HG03460 (cell line): ENCODE measurements at regions not wholly inside any gene's neighbourhood (a gene's known extent, or its start where the extent isn't known, plus 50 kb on each side); places are given as distances from the start of the nearest gene placed in this dataset.
"Not testable (repeated sequence)": the region's sequence is repeated elsewhere in the genome, so short reads cannot be mapped to it uniquely, and the experiment has no call there.

Experiments used
- ATAC-seq: cut with Tn5 transposase; IDR thresholded peaks from one replicate; pipeline ENCODE4 v1.9.1; 2021; ENCODE audit not compliant: unreplicated experiment

DNA sequence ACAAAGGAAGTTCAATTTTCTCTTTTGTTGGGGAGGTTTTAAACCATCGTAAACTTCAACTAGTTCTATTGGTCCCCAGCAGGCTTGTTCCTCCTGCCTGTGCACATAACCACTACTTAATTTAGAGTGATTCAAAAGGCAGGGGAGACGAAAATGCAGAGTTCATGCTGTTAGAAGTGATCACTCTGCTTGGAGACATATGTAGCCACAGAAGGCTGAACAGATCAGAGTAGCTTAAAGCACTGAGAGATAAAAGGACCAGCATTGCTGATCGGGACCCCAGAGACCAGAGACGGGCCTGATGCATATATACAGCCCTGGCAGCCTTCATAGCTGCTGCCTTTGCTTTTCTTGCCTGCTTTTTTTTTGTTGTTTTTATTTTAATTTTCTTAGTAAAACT is 662.0 kb upstream of the CPEB2 start:
- ATAC-seq = no peak

GRCh38 chr4:14343961-14344360 is 658.3 kb upstream of the CPEB2 start:
- ATAC-seq = no peak

DNA sequence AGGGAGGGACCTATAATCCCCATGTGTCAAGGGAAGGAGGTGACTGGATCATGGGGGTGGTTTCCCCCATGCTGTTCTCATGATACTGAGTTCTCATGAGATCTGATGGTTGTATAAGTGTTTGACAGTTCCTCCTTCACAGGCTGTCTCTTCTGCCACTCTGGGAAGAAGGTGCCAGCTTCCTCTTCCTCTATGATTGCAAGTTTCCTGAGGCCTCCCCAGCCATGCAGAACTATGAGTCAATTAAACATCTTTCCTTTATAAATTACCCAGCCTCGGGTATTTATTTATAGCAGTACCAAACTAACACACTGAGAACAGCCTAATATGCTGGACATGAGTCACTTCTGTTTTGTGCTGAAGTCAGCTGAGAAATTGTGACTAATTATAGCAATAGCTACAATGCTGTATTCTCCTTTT is 656.9 kb upstream of the CPEB2 start:
- no peak for ATAC-seq

DNA sequence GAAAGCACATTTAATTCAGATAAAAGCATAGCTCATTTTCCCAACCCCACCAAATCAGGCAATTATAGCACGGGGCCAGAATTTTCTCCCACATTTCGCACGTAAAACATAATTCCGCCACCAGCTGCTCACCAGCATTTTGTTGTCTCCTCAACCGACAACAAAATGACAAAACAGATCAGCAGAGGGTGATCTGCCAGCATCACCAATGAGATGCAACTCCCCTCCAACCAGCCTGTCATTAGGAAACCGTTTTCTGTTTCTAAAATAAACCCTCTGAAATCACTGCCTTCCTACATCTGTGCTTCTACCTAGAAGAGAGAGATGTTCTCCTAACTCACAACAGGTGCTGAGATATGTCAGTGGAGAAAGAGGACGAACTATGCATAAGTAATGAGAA is 654.8 kb upstream of the CPEB2 start:
- no peak for ATAC-seq

DNA sequence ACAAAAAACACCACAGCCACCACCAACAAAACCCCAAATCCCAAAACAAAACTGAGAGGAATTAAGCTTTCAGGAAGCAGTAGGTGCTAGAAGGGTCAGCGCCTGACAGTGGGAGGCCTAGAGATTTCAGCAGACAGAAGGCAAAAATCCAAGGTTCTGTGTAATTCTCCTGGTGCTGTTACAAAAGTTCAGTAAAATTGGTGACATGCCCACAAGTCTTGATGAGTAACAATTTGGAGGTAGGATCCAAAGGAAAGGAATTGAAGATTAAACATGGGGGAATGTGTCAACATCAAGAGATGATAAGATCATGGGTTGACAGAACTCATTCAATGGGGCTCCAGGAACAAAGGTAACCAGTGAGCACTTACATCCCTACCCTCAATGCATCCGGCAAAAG is 653.8 kb upstream of the CPEB2 start:
- ATAC-seq = no peak

DNA sequence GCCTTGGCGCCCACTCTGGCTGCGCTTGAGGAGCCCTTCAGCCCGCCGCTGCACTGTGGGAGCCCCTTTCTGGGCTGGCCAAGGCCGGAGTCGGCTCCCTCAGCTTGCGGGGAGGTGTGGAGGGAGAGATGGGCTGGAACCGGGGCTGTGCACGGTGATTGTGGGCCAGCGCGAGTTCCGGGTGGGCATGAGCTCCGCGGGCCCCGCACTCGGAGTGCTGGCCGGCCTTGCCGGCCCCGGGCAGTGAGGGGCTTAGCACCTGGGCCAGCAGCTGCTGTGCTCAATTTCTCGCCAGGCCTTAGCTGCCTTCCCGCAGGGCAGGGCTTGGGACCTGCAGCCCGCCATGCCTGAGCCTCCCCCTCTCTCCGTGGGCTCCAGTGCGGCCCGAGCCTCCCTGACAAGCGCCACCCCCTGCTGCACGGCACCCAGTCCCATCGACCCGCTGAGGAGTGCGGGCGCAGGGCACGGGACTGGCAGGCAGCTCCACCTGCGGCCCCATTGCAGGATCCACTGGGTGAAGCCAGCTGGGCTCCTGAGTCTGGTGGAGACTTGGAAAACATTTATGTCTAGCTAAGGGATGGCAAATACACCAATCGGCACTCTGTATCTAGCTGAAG is 643.6 kb upstream of the CPEB2 start:
- not testable (repeated sequence) for ATAC-seq

DNA sequence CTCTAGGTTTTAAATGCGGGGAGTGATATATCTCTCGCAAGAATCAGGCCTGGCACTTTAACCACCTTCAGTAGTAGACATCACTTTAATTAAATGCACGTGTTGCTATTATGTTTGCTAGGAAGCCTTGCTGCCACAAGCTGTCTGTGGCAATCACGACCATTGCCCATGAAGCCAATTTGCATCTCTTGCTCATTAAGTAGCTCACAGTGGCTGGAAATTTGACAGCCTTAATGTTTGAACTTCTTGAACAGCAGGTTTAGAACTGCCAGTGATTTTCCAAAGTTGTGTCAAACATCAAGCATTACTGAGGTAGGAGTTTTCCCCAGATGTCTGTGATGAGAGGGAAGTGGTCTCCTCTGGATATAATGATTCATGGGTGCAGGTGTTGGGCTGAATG is 642.3 kb upstream of the CPEB2 start:
- ATAC-seq = no peak

DNA sequence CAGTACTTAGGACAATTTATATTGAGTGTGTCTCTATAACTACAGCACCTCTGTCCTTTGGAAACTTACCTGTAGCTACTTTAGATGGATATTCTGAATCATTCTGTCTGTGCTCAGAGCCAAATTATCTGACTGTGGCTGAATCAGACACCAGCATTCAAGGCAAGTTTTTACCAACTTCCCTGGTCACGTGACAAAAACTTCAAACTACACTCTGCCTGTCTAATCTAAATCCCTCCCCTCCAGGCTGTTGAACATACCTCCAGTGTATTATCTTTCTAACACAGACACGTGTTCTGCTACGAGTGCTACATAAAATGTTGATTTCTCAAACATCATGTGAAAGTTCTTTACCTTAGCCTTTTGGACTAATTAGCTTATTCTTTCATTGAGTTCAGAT is 641.2 kb upstream of the CPEB2 start:
- no peak for ATAC-seq

DNA sequence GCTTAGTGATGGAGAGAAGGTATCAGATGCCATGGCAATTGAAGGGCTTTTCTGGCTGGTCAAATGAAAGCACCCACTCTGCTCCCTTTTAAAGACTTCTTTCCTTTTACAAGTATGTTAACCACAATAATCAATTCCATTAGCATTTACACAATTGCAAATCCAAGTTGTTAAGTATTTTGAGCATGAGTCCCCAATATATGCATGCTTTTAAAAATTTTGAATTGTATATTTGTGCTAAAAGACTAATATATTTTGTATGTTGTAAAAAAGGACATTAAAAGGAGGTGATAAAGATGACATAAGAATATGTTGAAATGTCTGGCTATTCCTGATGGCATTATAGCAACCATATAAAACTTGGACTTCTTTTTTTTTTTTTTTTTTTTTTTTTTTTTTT is 639.9 kb upstream of the CPEB2 start:
- no peak for ATAC-seq

DNA sequence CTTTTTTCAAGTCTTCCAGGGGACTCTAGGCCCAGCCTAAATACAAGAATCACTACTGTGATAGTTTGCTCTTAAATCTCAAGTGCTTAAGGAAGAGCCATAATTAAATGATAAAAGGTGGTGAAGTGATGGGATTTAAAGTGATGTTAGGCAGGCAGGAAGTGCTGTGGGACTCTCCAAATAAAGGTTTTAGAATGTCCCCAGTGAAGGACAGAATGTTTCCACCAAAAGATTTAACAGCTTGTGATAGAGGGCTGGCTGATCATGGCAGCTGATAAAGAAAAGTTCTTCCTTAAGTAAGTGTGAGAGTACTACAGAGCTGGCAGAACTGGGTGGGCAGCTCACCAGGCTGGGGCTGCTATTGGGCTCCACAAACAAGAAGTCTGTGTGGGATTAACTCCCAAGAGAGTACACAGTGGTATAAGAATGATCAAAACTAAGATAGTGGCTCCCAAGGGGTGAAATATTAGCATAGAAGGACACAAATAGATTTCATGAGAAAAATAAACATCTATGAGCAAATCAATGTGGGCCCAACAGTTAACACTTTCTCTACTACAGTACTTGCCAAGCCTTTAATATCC is 637.2 kb upstream of the CPEB2 start:
- ATAC-seq = no peak

DNA sequence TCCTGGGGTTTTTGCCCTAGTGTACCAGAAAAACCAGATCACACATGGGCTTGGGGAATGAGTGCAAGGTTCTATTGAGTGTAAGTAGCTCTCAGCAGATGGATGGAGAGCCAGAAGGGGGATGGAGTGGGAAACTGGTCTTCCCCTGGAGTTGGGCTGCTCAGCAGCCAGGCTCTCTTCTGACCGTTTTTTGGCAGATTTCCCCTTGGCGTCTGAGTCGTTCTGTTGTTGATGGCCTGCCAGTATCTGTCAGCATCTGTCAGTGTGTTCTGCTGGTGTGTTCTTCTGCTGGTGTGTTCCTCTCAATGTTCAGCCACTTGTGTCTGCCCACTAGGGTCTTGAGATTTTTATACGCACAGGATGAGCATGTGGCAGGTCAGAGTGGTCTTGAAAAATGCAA is 633.9 kb upstream of the CPEB2 start:
- ATAC-seq = no peak

DNA sequence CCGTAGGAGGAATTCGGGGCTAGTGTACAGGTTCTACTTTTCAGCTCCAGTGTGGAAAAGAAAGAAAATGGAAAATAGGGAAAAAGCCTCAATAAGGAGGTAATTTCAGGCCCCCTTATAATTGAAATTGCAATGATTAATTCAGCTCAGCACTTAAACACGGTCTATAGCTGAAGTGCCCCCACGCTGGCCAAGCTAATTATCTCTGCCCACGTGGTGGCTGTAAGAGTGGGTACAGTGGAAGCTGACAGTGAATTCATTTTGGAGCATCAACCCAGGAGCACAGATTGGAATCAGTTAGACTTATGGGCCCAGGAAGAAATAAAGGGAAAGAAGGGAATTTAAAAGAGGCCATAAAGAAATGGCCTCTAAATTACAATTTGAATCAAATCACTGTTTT is 631.1 kb upstream of the CPEB2 start:
- no peak for ATAC-seq

DNA sequence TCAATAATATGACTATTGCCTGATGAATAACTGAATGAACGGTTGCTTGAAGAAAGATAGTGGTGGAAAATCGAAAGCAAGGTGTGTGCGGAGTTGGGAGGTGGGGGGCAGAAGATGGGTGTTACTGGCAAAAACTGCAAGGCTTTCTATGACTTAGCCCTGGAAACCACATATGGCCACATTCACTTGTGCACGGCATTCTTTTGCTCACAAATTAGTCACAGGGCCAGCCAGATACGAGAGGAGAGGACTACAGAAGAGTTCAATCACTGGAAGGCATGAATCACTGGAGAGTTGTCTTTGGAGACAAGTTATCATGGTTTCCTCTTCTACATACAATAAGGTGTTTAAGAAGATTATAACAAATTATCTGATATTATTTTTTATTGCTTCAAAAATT is 626.5 kb upstream of the CPEB2 start:
- no peak for ATAC-seq

DNA sequence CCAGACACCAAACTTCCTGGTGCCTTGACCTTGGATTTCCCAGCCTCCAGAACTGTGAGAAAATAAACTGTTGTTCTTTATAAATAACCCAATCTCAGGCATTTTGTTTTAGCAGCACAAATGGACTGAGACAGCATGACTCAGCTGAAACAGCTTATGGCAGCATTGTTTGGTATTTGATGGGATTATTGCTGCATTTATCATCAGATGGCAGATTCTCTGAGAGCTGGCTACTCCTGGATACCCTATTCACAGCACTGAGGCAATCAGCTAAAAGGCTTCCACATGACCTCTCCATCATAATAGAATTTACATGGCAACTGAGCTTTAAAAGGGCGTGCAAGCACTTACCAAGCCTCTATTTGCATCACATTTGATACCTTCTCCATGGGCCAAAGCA is 623.1 kb upstream of the CPEB2 start:
- no peak for ATAC-seq

DNA sequence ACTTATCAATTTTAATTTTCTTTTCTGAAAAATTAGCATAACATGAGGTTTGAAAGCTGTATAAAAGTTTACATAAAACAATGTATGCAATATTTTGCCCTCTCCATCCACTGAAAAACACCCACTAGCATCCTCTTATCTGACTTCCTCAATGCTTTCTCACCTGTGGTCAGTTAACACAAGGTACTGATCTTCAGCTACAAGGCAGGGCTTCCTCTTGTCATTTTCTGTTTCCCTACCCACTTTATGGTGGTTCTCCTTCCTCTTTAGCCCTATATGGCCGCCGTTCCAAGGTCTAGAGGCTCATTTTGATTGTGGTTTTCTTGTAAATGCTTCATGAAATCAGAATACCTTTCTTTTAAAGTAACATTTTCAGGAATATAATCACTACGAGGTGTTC is 618.6 kb upstream of the CPEB2 start:
- ATAC-seq = no peak

DNA sequence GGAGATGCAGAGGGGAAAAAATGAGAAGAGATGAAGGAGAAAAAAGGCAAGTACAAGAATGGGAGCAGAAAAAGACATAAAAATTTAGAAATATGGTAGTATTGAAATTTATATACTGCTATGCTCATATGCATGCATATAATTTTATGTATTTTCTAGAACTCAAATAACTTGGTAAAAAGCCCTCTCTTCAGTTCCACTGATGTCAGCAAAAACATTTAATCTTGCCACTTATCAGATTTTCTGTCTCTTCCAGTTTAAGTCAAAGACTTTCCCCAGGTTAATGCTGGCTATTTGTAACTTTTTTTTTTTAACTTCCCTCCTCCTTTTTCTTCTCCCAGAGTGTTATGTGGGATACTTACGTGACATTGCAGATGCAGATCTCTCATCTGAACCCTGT is 617.5 kb upstream of the CPEB2 start:
- no peak for ATAC-seq

GRCh38 chr4:14386196-14386595 is 616.1 kb upstream of the CPEB2 start:
- ATAC-seq = no peak

DNA sequence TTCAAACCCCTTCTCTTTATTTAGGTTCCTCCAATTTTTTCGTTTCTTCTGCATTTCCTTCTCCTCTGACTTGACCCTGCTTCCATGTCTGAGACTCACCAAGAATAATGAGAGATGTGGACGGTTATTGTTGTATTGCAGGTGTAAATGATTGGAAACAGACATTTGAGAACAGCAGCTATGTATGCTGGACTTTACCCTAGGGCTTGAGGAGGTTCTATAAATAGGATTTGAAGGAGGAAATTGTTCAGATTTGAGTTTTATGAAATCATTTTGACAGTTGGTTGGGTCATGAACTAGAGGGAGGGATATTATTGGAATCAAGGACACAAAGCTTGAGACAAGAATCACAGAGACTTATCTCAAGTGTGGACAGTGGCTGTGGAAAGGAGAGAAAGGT is 614.6 kb upstream of the CPEB2 start:
- no peak for ATAC-seq

DNA sequence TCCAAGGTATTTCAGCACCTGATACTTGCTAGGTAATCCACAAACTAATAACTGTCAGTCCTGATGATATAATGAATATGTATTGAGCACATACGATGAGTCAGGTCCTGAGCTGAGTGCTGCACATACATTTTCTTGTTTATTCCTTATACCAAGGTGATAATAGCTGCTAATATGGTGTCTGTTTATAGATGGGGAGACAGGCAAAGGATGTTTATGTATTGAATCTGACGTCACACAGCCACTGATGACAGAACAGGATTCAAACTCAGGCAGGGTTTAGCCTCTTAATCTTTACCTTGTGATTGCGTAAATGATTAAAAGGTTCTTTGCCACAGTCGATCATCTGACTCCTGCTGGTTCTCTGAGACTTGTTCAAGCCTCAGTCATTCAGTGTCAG is 609.9 kb upstream of the CPEB2 start:
- no peak for ATAC-seq

DNA sequence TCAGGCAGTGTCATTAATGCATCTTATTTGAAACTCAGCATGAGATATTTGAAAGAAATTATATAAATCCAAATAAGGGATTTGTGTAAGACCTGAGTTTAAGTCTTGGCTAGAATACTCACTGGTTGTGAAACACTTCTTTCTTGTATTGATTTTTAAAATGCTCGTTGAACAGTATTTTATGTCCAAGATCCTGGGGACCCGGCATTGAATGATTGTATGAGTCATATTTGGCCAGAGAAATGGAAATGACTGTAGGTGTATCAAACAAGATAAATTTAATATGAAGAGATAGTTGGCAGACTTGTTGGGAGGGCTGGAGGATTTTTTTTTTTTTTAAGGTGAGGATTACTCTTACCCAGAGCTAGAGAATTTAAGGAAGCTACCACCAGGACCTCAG is 606.1 kb upstream of the CPEB2 start:
- no peak for ATAC-seq

DNA sequence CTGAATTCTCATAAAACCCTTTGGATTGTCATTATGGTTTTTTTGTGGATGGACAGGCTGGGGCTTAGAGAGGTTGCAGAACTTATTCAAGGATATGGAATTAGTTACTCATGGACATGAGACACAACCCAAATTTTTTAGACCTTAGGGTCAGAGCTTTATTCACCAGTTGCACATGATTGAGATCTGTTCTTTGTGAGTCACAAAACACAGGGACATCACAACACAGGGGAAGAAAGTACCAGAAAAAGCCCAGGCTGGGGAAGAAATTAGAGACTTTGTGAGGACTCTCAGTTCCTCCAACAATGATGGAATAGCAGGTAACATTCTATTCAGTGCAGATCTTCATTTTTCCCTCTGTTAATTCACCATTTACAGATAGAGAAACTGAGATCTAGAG is 602.4 kb upstream of the CPEB2 start:
- ATAC-seq = no peak

- no peak for ATAC-seq
Observed at GRCh38 chr4:14400307-14400706, 602.0 kb upstream of the CPEB2 start.

DNA sequence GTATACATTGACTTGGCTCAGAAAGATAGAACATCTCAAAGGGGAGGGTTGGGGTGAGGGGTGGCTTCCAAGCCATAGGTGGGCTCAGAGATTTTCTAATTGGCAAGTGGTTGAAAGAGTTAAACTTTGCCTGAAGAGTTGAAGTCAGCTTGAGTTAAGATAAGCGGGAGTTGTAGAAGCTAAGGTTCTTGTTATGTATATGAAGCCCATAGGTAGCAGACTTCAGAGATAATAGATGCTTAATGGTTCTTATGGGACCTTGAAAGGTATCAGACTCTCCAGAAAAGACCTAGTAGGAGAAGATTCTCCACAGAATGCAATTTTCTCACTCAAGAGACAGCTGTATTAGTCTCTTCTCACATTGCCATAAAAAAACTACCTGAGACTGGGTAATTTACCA is 599.1 kb upstream of the CPEB2 start:
- no peak for ATAC-seq
